ENCODE measurements at regions not wholly inside any gene's neighbourhood (a gene's known extent, or its start where the extent isn't known, plus 50 kb on each side); places are given as distances from the start of the nearest gene placed in this dataset.

DNA sequence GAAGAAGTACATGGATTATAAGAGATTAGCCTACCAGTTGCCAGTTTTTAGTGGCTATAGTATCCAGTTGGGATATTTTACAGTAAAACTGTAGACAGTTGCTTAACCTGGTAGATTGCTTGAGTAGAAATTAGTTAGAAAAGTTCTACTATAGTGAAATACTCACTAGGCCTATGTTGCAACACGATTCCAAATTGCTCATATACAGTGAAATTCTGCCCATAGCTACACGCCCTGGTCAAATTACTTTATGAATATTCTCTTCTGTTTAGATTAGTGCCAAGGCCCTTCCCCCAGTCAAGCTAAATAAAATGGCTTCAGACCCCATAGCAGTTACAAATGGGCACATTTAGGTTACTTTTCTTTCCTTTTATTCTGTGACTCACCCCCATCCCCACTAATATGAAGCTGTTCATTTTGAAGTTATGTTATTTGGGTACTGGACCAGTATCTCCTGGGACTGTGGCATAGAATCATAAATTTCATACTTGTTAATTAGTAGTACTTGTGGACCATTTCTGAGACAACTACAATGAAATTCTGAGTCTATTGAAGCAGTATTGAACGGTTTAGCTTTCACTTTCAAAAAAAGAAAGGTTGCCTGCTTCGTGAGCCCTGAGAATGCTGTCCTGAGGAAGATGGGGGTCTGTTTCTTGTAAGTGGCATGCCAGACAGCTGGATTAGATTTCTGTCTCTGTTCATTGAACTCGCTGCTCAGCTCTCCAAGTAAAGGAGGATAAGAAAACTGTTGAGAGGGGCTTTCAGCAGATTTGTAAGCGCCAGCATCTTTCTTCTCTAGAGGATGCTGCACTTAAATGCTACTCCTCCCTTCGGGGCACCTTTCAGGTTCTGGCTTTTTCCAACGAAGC, 65.8 kb upstream of the CFAP20DC start:
- Histone ChIP-seq H3K9me3 (ENCODE audit: low read length) (no peaks in the 10 kb centered on the region), H3K27ac (ENCODE audit: low read length) (no peak overlapping the region), H3F3A (ENCODE audit: insufficient read depth, low read length, poor library complexity, severe bottlenecking) (no peaks in the 10 kb centered on the region), H4K20me1 (ENCODE audit: insufficient read depth) (no peaks in the 10 kb centered on the region), H3K4me3 (ENCODE audit: low read length) (no peak overlapping the region), H3K27me3 (ENCODE audit: insufficient read depth, low read depth, low read length) (no peaks in the 10 kb centered on the region), H2AFZ (ENCODE audit: low read depth, low read length) (no peak overlapping the region), H3K9me2 (ENCODE audit: insufficient read depth, low read length) (no peaks in the 10 kb centered on the region), H3K36me3 (ENCODE audit: insufficient read depth, low read length) (no peaks in the 10 kb centered on the region), H3K4me2 (ENCODE audit: low read length) (no peak overlapping the region), H3K9ac (ENCODE audit: low read length) (no peak overlapping the region), H3K79me2 (replicated peaks; ENCODE audit: insufficient read depth, low read length) (no peaks in the 10 kb centered on the region)
- TF ChIP-seq POLR2AphosphoS5 (IDR thresholded peaks at IDR 0.05) (no peak), EZH2 (IDR thresholded peaks at IDR 0.05; ENCODE audit: borderline replicate concordance, insufficient read depth, low read length, poor library complexity, severe bottlenecking) (no peak), SMC3 (conservative IDR thresholded peaks at IDR 0.05; ENCODE audit: poor library complexity) (no peak), MXI1 (conservative IDR thresholded peaks at IDR 0.05; ENCODE audit: poor library complexity, severe bottlenecking) (no peak), EP300 (conservative IDR thresholded peaks at IDR 0.05; ENCODE audit: poor library complexity, severe bottlenecking) (no peak), TAF1 (IDR thresholded peaks at IDR 0.05; ENCODE audit: low read depth) (no peak)

DNA sequence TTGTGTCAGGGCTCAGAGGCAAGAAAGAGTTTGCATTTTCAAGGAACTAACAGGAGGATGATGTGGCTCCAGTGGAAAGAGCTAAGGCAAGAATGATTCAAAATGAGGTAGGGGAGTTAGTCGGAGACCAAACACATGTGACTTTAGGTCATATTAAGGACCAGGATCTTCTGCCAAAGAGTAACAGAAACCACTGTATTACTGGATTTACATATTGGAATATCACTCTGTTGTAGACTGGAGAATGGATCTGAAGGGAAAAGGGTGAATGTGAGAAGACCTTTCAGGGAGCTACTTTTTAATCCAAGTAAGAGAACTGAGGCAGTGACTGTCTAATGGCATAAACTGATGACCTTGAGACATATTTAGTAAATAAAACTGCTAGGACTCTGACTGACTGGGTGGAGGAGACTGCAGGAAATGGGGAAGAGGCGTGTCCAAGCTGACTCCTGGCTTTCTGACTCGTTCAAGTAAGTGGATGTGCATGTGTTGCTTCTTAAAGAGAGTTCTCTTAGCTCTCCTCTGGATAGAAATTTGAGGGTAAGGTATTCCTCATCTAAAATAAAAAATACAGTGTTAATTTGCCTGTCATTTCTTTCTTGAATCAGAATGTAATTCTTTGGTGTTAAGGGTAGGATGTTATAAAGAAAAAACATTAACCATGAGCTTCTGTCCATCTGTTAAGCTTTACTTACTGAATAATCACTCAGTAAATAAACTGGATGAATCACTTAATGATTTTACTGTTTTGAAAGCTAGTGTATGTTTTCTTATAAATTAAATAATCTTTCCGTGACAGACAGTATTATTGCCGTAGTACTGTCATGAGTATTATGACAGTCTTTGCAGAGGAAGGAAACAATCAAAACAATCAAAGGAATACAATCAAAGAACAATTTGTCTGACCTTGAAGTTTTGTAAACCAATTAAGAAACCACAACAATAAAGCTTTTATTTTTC, 58.3 kb upstream of the CFAP20DC start:
- TF ChIP-seq EZH2 (IDR thresholded peaks at IDR 0.05; ENCODE audit: borderline replicate concordance, insufficient read depth, low read length, poor library complexity, severe bottlenecking) (no peak), SMC3 (conservative IDR thresholded peaks at IDR 0.05; ENCODE audit: poor library complexity) (no peak), MXI1 (conservative IDR thresholded peaks at IDR 0.05; ENCODE audit: poor library complexity, severe bottlenecking) (no peak), EP300 (conservative IDR thresholded peaks at IDR 0.05; ENCODE audit: poor library complexity, severe bottlenecking) (no peak), POLR2AphosphoS5 (IDR thresholded peaks at IDR 0.05) (no peak), TAF1 (IDR thresholded peaks at IDR 0.05; ENCODE audit: low read depth) (no peak), RAD21 (conservative IDR thresholded peaks at IDR 0.05) (no peak)
- TF ChIP-seq, protein P1, sequence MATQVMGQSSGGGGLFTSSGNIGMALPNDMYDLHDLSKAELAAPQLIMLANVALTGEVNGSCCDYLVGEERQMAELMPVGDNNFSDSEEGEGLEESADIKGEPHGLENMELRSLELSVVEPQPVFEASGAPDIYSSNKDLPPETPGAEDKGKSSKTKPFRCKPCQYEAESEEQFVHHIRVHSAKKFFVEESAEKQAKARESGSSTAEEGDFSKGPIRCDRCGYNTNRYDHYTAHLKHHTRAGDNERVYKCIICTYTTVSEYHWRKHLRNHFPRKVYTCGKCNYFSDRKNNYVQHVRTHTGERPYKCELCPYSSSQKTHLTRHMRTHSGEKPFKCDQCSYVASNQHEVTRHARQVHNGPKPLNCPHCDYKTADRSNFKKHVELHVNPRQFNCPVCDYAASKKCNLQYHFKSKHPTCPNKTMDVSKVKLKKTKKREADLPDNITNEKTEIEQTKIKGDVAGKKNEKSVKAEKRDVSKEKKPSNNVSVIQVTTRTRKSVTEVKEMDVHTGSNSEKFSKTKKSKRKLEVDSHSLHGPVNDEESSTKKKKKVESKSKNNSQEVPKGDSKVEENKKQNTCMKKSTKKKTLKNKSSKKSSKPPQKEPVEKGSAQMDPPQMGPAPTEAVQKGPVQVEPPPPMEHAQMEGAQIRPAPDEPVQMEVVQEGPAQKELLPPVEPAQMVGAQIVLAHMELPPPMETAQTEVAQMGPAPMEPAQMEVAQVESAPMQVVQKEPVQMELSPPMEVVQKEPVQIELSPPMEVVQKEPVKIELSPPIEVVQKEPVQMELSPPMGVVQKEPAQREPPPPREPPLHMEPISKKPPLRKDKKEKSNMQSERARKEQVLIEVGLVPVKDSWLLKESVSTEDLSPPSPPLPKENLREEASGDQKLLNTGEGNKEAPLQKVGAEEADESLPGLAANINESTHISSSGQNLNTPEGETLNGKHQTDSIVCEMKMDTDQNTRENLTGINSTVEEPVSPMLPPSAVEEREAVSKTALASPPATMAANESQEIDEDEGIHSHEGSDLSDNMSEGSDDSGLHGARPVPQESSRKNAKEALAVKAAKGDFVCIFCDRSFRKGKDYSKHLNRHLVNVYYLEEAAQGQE (IDR thresholded peaks at IDR 0.05; ENCODE audit: borderline replicate concordance) = no peak
- TF ChIP-seq, protein P2, sequence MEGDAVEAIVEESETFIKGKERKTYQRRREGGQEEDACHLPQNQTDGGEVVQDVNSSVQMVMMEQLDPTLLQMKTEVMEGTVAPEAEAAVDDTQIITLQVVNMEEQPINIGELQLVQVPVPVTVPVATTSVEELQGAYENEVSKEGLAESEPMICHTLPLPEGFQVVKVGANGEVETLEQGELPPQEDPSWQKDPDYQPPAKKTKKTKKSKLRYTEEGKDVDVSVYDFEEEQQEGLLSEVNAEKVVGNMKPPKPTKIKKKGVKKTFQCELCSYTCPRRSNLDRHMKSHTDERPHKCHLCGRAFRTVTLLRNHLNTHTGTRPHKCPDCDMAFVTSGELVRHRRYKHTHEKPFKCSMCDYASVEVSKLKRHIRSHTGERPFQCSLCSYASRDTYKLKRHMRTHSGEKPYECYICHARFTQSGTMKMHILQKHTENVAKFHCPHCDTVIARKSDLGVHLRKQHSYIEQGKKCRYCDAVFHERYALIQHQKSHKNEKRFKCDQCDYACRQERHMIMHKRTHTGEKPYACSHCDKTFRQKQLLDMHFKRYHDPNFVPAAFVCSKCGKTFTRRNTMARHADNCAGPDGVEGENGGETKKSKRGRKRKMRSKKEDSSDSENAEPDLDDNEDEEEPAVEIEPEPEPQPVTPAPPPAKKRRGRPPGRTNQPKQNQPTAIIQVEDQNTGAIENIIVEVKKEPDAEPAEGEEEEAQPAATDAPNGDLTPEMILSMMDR (IDR thresholded peaks at IDR 0.05; ENCODE audit: poor library complexity, severe bottlenecking) = no peak

More for the DNA sequence above, 58.3 kb upstream of the CFAP20DC start:
- Histone ChIP-seq H3K9me3 (ENCODE audit: low read length) (no peaks in the 10 kb centered on the region), H3K4me3 (ENCODE audit: low read length) (no peak overlapping the region), H3K79me2 (replicated peaks; ENCODE audit: insufficient read depth, low read length) (no peaks in the 10 kb centered on the region), H3K27me3 (ENCODE audit: insufficient read depth, low read depth, low read length) (no peaks in the 10 kb centered on the region), H3K9me2 (ENCODE audit: insufficient read depth, low read length) (no peaks in the 10 kb centered on the region), H3K4me2 (ENCODE audit: low read length) (no peak overlapping the region), H4K20me1 (ENCODE audit: insufficient read depth) (no peaks in the 10 kb centered on the region), H3F3A (ENCODE audit: insufficient read depth, low read length, poor library complexity, severe bottlenecking) (no peaks in the 10 kb centered on the region), H2AFZ (ENCODE audit: low read depth, low read length) (no peak overlapping the region), H3K9ac (ENCODE audit: low read length) (no peak overlapping the region), H3K27ac (ENCODE audit: low read length) (no peak overlapping the region), H3K36me3 (ENCODE audit: insufficient read depth, low read length) (no peaks in the 10 kb centered on the region)

Measured in neural cell (in vitro differentiated cells).